GM21619 (cell line): ENCODE measurements at regions not wholly inside any gene's neighbourhood (a gene's known extent, or its start where the extent isn't known, plus 50 kb on each side); places are given as distances from the start of the nearest gene placed in this dataset.

Experiments used
- ATAC-seq: cut with Tn5 transposase; IDR thresholded peaks from one replicate; pipeline ENCODE4 v1.9.1; 2021; ENCODE audit not compliant: unreplicated experiment

DNA sequence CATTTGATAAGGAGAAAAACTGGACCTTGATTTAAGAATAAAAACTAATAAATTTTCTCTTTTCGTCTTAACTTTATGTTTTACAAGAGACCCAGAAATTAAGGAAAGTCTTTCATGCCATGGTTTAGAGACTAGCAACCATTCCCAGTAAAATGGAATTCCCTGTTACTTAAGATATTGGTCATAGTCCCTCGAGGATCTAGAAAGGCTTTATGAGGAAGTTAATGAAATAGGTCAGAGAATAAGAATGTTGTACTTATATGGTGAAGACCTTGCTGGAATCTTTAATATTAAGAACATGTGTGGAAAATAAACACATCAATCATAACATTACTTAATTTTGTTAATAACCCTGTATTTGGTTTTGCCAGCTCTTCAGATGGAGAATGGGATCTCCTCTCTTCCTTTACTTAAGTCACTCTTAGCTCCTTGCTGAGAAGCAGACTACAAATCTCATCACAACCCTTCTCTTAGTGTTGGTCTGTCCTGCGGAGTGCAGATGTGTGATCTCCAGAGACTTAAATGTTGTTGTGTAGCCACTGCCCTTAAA is 382.9 kb downstream of the QKI start:
- ATAC-seq = no peak

DNA sequence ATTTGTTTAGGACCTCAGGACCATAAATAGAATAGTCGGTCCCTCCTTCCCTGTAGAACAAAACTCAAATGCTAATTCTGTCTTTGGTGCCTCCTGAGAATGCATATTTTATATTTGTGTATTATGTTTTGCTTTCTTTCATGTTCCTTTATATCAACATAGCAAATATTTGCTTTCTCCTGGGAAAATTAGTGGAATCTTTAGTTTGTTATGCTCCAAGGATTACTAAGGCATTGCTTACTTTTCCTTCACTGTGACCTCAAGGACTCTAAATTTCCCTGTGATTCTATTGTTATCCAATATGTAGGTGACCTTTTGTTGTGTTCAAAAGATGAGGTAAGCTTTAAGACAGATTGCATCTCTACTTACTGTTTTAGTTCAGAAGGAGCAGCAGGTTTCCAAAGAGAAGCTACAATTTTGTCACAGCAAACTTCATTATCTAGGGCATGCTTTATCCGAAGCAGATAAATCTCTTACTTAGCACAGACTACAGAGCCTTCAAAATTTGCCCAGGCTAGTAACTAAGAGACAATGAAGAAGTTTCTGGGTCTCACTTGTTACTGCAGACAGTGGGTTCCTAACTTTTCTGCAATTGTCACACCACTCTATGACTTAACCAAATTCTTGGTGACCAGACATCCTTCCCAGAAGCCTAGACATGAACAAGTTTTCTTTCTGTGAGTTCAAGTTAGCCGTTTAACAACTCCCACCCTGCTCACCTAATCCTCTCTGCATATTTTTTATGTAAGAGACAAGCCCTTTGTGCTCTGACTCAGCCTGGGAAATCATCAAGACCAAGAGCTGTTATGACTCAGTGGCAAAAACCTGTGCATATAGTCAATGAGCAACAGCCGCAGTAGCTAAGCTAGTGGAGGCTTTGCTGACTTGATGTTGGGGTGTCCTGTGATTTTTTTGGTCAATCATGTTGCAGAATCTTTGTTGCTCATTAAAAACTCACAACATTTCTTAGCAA is 378.8 kb downstream of the QKI start:
- ATAC-seq = peak; percentile 97

DNA sequence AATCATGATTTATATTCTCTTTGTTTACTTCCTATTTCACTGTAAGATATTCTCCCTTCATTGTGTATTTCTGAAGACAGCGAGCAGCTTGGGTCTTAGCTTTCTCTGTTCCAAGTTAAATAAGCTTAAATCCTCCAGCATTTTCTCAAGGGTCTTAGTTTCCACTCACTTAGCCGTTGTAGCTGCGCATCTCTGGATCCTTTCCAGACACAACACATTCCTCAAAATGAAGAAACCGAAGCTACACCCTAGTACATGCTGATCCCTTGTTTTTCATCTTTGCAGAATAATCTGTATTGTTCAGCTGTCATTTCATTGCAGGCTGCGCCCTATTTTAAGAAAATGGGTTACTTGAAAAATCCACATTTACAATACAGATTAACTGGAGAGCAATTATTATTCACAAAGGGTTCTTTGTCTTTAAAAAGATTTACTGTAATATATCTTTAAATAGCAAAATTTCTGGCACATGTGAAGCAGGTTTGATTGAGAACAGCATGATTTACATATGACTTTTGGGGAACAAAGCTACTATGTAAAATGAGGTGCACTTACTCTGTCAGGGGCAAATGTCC is 375.8 kb downstream of the QKI start:
- no peak for ATAC-seq

DNA sequence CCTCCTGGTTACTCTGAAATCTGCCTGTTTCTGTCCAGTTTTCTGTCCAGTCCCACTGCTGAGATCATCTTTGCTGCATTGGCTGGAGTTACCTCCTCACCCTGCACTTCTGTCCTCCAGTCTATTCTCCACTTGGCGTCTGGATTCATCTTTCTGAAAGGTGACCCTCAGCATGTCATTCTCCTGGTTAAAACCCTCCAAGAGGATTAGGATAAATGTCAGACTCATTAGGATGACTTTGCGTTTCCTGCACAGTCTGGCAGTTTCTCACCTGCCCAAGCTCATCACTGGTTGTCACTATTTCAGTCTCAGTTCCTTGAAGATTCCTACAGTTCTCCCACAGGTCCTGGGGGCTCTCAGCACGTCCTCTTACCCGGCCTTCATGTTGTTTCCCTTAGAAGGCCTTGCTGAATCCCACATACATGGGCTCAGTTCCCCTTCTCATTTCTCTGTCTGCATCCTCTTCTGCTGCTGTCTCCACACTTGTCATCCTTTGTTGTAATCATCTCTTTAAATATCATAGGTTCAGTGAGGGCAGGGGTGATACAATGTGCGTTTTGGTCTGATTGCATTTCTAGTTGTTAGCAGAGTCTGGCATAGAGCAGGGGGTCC is 374.8 kb downstream of the QKI start:
- no peak for ATAC-seq

DNA sequence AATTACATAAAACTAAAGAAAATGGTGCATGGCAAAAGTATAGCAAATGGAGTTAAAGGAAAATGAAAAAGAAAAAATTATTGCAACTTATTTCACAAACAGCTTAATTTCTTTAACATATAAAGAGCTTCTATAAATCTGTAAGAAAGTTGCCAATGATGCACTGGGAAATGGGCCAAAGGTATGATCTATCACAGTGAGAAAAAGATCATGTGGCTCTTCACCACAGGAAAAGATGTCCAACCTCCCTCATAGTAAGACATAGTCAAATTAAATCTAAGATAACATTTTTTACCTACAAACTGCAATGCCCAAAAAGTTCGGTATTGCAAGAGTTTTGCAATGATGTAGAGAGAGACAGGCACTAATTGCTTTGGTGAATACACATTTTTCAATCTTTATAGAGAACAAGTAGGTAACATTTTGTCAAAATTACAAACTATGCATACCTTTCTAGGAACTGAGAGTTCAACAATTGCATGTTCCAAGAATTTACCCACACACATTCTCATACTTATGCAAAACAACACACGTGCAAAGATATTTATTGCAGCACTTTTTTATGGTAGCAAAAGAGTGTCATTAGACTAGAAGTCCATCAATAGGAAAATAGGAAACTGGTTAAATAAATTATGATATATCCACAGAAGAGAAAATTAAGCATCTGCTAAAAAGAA is 372.6 kb downstream of the QKI start:
- ATAC-seq = no peak

DNA sequence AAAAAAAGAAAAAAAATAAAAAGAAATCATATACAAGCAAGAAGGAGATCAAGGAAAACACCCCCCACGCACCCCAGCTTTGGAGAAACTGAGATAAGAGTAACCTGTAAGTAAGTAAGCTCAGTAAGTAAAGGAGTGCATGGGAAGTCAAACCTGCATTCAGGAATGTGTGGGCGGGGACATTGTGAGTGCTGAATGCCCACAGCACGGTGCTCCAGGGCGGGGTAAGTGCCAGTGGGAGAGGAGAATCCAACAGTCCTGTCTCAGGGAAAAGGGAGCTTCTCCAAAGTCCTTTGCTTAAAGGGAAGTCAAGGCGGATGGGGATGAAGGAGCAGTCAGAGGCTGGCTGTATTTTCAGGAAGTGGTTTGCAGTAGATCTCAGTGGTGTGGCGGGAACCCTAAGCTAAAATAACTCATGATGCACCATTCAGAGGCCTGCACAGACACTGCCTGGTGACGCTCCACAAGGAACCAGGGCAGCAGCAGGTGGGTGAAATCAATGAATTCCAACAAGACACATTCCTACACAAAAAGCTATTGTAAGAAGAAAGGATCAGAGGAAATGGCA is 368.0 kb downstream of the QKI start:
- ATAC-seq = peak; percentile 90

DNA sequence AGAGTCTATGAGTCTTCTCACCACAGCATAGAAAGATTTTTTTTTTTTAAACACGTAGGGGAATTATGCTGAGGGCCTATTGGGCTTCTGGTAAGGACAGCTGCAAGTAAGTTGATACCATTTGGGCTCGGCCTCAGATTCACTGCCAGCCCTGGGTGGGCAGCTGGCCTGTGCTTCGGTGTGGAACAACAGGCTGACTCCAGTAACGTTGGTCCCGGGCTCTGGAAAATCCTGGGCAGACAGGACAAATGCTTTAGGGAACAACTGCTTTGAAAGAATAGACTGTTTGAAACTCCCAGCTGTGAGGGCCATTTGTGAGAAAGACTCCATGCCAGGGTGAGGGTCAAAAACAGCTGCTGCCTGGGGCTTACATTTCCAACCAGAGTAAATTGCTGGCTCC is 366.5 kb downstream of the QKI start:
- ATAC-seq = no peak

DNA sequence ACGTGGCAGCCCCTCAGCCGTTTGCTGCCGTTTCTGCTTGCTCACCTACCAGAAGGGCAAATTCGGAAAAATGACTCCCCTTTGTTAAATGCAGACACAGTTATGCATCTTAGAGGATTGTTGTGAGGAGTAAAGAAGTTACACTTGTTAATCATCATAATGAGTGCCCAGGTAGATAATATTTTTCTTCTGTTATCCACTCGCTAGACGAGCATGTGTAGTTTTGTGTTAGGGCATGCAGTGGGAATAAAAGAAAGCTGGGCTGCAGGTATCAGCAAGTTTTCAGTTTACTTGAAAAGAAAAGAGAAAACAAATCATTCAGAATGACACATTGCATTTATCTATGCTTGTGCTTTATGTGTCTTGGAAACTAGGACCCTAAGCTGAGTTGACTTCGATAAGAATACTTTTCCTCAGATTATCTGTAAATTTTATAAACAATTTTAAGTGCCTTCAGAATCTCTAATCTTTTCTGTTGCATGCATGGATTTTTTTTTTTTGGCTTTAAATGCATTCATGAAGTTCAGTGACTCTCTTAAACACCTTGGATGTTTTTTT is 365.3 kb downstream of the QKI start:
- ATAC-seq = no peak

DNA sequence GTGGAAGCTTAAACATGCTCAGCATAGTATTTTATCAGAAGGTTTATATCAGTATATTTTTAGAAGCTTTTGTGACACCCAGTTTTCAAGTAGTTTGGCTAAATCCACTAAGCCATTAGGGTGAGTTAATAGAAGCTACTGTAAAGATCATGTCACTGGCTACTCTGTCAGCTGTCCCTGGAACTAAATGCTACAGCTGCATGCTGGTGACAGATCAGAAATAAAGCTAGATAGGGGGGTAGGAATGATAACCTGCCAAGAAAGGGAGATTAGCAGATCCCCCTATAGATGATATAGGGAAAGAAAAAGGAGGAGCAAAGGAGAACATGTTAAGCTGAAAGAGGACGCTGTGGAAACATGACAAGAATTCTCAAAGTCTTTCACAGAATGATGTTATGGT is 363.2 kb downstream of the QKI start:
- no peak for ATAC-seq

DNA sequence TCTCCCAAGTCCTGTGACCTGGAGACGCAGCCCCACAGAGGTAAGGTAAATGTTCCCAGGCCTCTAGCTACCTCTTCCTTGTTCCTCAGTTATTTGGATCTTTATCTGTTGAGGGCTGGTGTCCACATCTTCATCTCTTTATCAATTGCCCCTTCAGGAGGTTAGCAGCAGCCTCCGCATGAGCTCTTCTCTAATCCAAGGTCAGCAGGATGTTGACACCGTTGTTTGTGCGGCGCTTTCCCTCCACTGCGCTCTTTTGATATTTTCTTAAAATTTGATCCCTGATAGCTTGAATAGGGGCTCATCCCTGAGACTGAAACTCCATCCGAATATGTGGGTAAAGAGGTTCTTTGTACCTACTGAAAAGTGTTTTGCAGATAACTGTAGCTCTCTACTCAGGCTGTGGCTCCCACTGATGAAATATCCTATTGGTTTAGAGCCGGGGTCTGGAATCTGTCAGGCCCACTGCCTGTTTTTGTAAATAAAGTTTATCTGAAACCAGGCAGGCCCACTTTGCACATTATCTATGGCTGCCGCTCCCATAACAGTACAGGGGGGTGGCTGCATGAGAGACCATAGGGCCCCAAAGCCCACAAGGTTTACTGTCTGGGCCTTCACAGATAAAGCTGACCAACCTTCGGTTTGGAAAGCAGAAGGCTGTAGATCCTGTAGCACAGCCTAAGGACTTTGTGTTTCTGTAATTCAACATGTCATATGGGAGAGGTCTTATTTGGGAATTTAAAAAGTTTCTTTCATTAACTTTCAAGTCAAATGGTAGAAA is 362.6 kb downstream of the QKI start:
- no peak for ATAC-seq

DNA sequence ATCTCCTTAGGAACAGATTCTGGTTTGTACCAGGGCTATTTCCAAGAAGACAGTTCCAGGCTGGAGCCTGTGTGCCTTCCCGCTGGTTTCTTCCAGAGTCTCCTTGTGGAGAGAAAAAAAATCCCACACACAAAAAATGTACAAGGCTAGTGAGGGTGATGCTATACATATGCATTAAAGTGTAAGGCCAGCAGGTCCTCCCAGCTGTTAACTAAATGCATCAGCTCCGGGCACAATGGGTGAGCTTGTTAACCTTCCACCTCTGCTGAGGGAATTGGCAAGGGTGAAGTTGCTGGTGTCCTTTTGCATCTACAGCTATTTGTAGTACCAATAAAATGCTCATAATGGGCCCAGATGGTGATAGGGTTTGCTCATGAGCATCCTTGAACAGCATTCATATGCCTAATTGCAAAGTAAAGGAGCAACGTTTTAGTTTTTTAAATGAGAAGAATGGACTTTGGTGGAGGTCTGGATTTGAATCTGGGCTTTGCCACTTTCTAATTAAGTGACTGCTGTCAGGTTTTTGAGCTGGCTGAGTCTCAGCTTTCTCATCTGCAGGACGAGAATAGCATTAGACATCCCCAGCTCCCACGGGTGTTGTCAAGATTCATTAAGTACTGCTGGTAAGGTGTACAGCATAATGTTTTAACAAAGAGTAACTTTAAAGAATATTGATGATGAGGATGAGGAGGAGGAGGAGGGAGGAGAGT is 361.8 kb downstream of the QKI start:
- no peak for ATAC-seq

DNA sequence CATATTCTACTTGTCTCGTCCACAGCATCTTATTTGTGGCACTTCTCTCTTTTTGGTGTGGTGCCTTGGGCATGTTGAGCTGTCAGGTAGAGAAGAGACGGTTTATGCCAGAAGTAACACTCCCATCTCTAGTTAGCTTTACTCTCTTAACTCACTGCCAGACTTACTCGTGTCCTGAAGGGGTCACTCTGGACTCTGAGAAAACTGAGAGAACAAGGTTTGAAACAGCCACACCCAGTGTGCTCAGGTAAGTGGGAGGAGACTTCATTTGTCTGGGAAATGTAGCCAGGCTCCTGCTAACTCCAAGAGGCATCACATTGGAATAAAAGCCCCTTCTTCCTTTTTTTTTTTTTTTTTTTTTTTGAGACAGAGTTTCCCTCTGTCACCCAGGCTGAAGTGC is 360.8 kb downstream of the QKI start:
- no peak for ATAC-seq

DNA sequence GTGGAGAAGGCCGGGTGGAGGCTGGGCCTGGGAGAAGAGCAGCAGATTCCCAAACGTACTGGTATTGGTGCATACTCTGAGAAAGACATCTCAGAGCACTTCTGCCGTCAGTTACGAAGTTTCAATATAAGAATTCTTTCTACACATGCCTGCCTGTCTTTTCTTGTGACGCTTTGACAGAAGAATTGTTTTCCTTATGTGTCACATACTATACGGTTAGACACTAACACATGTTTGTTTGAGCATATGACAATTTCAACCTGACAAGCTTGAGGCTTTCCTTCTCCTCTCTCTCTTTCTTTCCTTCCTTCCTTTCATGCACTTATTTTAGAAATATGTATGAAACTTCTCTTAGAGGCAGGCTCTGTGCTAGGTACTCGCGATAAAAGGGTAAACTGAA is 360.0 kb downstream of the QKI start:
- ATAC-seq = no peak

DNA sequence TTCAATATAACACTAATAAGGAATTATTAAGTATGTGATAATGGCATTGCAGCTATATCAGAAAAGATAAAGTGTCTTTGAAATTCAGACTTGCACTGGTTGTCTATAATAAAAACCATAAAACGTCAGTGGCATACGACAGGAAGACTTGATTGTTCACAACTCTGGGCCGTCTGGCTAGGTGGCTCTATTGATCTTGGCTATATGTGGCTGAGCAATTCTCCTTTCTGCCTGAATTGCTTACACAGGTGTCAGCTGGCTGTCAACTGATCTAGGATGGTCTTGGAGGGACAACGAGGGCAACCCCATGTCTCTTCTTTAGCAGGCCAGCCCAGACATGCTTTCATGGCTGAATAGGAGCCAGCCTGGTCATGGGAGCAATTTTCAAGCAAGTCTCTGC is 359.1 kb downstream of the QKI start:
- no peak for ATAC-seq

DNA sequence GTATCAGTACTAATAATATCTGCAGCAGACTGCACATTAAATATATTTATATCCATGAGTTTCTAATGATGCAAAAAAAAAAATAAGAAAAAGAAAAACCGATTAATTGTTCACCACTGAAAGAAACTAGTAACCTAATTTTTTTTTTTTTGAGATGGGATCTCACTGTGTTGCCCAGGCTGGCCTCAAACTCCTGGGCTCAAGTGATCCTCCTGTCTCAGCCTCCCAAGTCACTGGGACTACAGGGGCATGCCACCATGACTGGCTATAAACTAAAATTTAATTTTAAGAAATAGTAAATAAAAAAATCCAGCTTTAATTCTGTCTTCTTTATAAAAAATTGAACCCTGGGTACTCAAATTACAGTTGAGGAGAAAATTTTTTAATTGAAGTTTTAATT is 358.2 kb downstream of the QKI start:
- no peak for ATAC-seq

DNA sequence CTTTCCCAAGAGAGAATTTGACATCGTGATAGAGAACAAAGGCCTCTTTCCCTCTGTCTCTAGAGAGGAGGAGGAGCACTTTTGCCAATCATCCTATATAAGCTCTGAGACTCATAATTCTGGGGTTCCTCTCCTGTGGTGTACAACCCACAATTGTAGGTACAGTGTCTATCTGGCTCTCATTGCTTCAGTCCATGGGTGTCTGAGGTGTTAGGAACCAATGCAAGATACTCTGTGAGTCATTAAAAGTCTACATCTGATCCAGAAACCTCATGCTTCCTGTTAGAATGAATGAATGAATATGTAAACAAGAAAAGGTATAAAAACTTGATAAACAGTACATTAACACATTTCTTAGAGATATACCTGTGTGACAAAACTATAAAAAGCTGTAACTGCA is 356.7 kb downstream of the QKI start:
- ATAC-seq = no peak

DNA sequence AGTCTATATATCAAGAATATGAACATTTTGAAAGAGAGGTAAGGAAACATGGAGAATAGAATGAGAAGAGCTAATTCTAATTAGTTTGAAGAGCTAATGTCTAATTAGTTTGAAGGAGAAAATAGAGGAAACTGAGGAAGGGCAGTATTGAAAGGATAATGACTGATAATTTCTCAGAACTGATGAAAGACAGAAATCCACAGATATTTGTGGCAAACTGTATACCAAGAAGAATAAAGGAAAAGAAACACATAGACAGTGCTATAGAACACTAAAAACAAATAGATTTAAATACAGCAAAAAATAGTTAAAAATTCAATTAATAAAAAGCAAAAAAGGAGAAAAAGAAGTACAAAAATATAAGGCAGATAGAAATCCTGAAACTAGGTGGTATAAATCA is 354.4 kb downstream of the QKI start:
- ATAC-seq = no peak

DNA sequence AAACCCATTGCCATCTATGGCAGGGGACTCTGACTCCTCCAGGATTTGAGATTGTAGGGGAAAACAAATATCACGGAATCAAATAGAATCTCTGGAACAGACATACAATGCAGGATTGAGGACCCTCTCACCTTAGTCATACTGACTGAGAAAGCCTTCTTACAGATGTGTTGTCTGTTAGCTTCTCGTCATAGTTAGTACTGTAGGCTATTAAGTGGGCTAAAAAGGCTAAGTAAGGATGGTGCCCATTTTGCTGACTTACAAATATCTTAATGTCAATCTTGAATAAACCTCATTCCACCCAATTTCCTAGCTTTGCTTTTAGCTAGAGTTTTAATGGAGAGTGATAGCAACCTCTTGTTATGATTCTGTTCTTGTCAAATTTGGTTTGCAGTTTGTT is 352.4 kb downstream of the QKI start:
- ATAC-seq = no peak

DNA sequence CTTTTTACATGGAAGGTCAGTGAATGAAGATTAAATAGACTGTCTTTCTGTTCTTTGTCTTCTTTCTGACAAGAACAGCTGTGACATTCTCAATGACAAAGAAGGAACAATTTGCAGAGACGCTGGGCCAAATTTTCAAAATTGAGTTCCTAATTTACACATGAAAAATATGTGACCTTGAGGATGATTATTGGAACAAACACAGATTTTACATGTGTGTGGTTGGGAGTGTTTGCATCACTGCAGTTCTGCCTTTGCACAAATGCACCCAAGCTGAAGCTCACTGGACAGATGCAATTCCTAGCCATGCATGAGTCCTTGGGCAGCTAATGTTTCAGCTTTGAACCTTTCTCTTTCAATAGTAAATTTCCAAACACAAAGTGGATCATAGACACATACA is 350.8 kb downstream of the QKI start:
- no peak for ATAC-seq
